SK-N-SH (cell line): ENCODE measurements at regions not wholly inside any gene's neighbourhood (a gene's known extent, or its start where the extent isn't known, plus 50 kb on each side); places are given as distances from the start of the nearest gene placed in this dataset.
"Not testable (repeated sequence)": the region's sequence is repeated elsewhere in the genome, so short reads cannot be mapped to it uniquely, and the experiment has no call there.

Source experiments
- CTCF ChIA-PET: fragments of 300-600, 350-600 bp; formaldehyde crosslinking; extraction: SDS; loops from one replicate; lab custom pipeline; 2021; lab: Yijun Ruan, JAX
- POLR2A ChIA-PET: fragments of 350-600 bp; sonication (Branson Sonifier 250); formaldehyde crosslinking; extraction: SDS; loops from one replicate; lab custom pipeline; 2020; ENCODE audit warnings: antibody characterized with exemption, inconsistent platforms; lab: Yijun Ruan, JAX
- DNase-seq: peaks from one replicate; pipeline ENCODE4 v3.0.0; 2012
- H2AFZ ChIP-seq: fragments of 200-600 bp; sonication (generic); 2 replicates; pipeline ENCODE4 v1.8.1; 2016; ENCODE audit warnings: antibody characterized with exemption, mild to moderate bottlenecking, low read depth
- H3F3A ChIP-seq: fragments of 200-600 bp; sonication (generic); replicated peaks from 2 replicates; pipeline ENCODE3; 2016; ENCODE audit warnings: antibody characterized with exemption, mild to moderate bottlenecking; ENCODE audit not compliant: insufficient read depth
- H3K27ac ChIP-seq, 2 experiments: fragments of 200-500 bp in 1 of 2; fragments of 200-600 bp in 1 of 2; sonication (Bioruptor generic) in 1 of 2; sonication (generic), shearing (Covaris generic) in 1 of 2; 2 replicates each; pipeline versions ENCODE4 v1.5.1 to v1.6.1; 2014 to 2016; ENCODE audit warnings: low read depth in 2 of 2, inconsistent platforms in 1 of 2, low read length in 1 of 2, mild to moderate bottlenecking in 1 of 2, mixed read lengths in 1 of 2
- H3K27me3 ChIP-seq: fragments of 200-600 bp; sonication (generic), shearing (Covaris generic); 2 replicates; pipeline ENCODE4 v1.6.1; 2016; ENCODE audit warnings: mixed run types; ENCODE audit not compliant: insufficient read depth
- H3K36me3 ChIP-seq, 2 experiments: fragments of 200-500 bp in 1 of 2; fragments of 200-600 bp in 1 of 2; sonication (Bioruptor generic) in 1 of 2; sonication (generic) in 1 of 2; replicated peaks in 1 of 2; 2 replicates each; pipeline versions ENCODE3 to v1.5.1; 2014 to 2016; ENCODE audit warnings: low read length in 1 of 2, mild to moderate bottlenecking in 1 of 2; ENCODE audit not compliant: insufficient read depth in 2 of 2, control insufficient read depth in 1 of 2
- H3K4me1 ChIP-seq, 2 experiments: fragments of 200-500 bp in 1 of 2; fragments of 200-600 bp in 1 of 2; sonication (Bioruptor generic) in 1 of 2; sonication (generic), shearing (Covaris generic) in 1 of 2; 2 replicates each; pipeline versions ENCODE4 v1.5.1 to v1.6.1; 2014 to 2016; ENCODE audit warnings: low read depth in 1 of 2, low read length in 1 of 2, mixed run types in 1 of 2; ENCODE audit not compliant: insufficient read depth in 2 of 2, control insufficient read depth in 1 of 2
- H3K4me2 ChIP-seq: fragments of 200-600 bp; sonication (generic), shearing (Covaris generic); 2 replicates; pipeline ENCODE4 v1.6.1; 2017; ENCODE audit warnings: mixed run types
- H3K4me3 ChIP-seq, 2 experiments: fragments of 200-500 bp in 1 of 2; fragments of 200-600 bp in 1 of 2; sonication (Bioruptor generic) in 1 of 2; sonication (generic), shearing (Covaris generic) in 1 of 2; 2 replicates each; pipeline versions ENCODE4 v1.5.1 to v1.8.1; 2014 to 2016; ENCODE audit warnings: low read depth in 2 of 2, inconsistent platforms in 1 of 2, low read length in 1 of 2, mild to moderate bottlenecking in 1 of 2, mixed read lengths in 1 of 2, moderate library complexity in 1 of 2
- H3K79me2 ChIP-seq: fragments of 200-600 bp; sonication (generic); 2 replicates; pipeline ENCODE4 v1.8.1; 2017; ENCODE audit warnings: mild to moderate bottlenecking; ENCODE audit not compliant: insufficient read depth
- H3K9ac ChIP-seq: fragments of 200-600 bp; sonication (generic); 2 replicates; pipeline ENCODE4 v1.6.1; 2017; ENCODE audit warnings: mixed run types
- H3K9me2 ChIP-seq: fragments of 200-600 bp; sonication (generic); 2 replicates; pipeline ENCODE4 v1.6.1; 2017; ENCODE audit warnings: mixed run types
- H3K9me3 ChIP-seq: fragments of 200-600 bp; sonication (generic); 2 replicates; pipeline ENCODE4 v1.6.1; 2017; ENCODE audit warnings: mixed run types, mild to moderate bottlenecking, moderate library complexity
- H4K20me1 ChIP-seq: fragments of 200-600 bp; sonication (generic); 2 replicates; pipeline ENCODE4 v1.6.1; 2017; ENCODE audit warnings: mild to moderate bottlenecking, mixed run types; ENCODE audit not compliant: insufficient read depth
- EZH2phosphoT487 ChIP-seq: fragments of 200-600 bp; sonication (generic); IDR thresholded peaks from 2 replicates; pipeline ENCODE4 v1.6.1; 2017; ENCODE audit warnings: low read depth, mixed run types, mild to moderate bottlenecking, antibody characterized with exemption, moderate library complexity, borderline replicate concordance
- MEF2A ChIP-seq: IDR thresholded peaks from 2 replicates; pipeline ENCODE4 v1.4.0; 2012; ENCODE audit warnings: low read depth, borderline replicate concordance
- MXI1 ChIP-seq: IDR thresholded peaks from 2 replicates; pipeline ENCODE4 v1.6.1; 2012; ENCODE audit warnings: mild to moderate bottlenecking, low read depth, low read length, improper control_type of control experiment
- NFIC ChIP-seq: IDR thresholded peaks from 2 replicates; pipeline ENCODE4 v1.4.0; 2012; ENCODE audit warnings: borderline replicate concordance
- RFX5 ChIP-seq: IDR thresholded peaks from 2 replicates; pipeline ENCODE4 v1.6.1; 2012; ENCODE audit warnings: mild to moderate bottlenecking, improper control_type of control experiment, low read length
- RXRA ChIP-seq: IDR thresholded peaks from 2 replicates; pipeline ENCODE4 v1.4.0; 2012; ENCODE audit warnings: low read depth, mild to moderate bottlenecking, borderline replicate concordance
- SIN3A ChIP-seq: IDR thresholded peaks from 2 replicates; pipeline ENCODE4 v1.6.1; 2012; ENCODE audit warnings: low read depth, mild to moderate bottlenecking, low read length, moderate library complexity, borderline replicate concordance
- TCF12 ChIP-seq: IDR thresholded peaks from 2 replicates; pipeline ENCODE4 v1.4.0; 2012
- TEAD4 ChIP-seq: IDR thresholded peaks from 2 replicates; pipeline ENCODE4 v1.4.0; 2012; ENCODE audit warnings: mild to moderate bottlenecking, borderline replicate concordance; ENCODE audit not compliant: insufficient read depth
- YY1 ChIP-seq: IDR thresholded peaks from 2 replicates; pipeline ENCODE4 v1.4.0; 2012; ENCODE audit warnings: low read depth, mild to moderate bottlenecking
- ZBTB33 ChIP-seq: IDR thresholded peaks from 2 replicates; pipeline ENCODE4 v1.4.0; 2012; ENCODE audit warnings: low read depth, borderline replicate concordance
- WGBS: methylation state at CpG from one replicate; pipeline ENCODE4 v1.1.6; 2017; ENCODE audit warnings: low lambda C conversion rate; 5-methylcytosine and 5-hydroxymethylcytosine counted together
- TF ChIP-seq, protein P1 (sequence below): IDR thresholded peaks from 2 replicates; pipeline ENCODE4; 2012

DNA sequence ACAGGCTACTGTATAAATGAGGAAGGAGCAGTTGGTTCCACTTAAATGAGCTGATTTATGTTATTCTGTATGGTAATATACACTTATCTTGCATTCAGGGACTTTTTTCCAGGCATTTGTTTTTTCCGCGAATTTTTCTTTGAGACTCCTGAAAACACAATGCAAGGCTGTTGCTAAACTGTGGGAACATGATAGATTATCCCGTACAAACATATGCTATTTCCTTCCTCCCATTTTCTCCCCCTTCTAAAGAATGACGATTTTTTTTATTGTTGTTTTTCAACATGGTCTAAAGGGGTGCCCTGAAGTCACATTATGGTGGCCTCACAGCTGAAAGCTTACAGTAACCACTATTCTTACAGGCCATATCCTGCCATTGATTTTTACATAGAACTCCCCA, 523.9 kb upstream of the NRP1 start (continued):
- no peak for TF ChIP-seq MEF2A
- no peak for TF ChIP-seq RXRA
- TF ChIP-seq TCF12, result no peak
- TF ChIP-seq RFX5, result no peak
- TF ChIP-seq TEAD4, result no peak

GRCh38 chr10:33853221-33853620, 518.8 kb upstream of the NRP1 start:
- H3F3A ChIP-seq, H3K9me3 ChIP-seq, H3K79me2 ChIP-seq, H3K36me3 ChIP-seq, H4K20me1 ChIP-seq, H3K27ac ChIP-seq, H3K27me3 ChIP-seq, CTCF ChIA-PET, DNase-seq, H2AFZ ChIP-seq, H3K4me1 ChIP-seq, H3K9ac ChIP-seq, POLR2A ChIA-PET, H3K4me3 ChIP-seq, H3K4me2 ChIP-seq, H3K9me2 ChIP-seq: not testable (repeated sequence)
- WGBS, result 76% methylated on average over 7 of the region's 7 CpGs

- Histone ChIP-seq H3K79me2 (no peaks in the 10 kb centered on the region), H3K4me1 (no peaks in the 10 kb centered on the region), H3K4me3 (no peak overlapping the region), H3K27me3 (no peaks in the 10 kb centered on the region), H3K9me3 (no peaks in the 10 kb centered on the region), H3F3A (no peaks in the 10 kb centered on the region), H3K27ac (no peak overlapping the region), H3K9me2 (no peaks in the 10 kb centered on the region), H4K20me1 (no peaks in the 10 kb centered on the region), H3K9ac (no peak overlapping the region)
- 46% methylated on average over 3 of the region's 3 CpGs for WGBS
- ChIA-PET CTCF (no interaction called here), POLR2A (no interaction called here)
- TF ChIP-seq NFIC (no peak), EZH2phosphoT487 (no peak), ZBTB33 (no peak), SIN3A (no peak), MXI1 (no peak), YY1 (no peak)
- TF ChIP-seq, protein P1, sequence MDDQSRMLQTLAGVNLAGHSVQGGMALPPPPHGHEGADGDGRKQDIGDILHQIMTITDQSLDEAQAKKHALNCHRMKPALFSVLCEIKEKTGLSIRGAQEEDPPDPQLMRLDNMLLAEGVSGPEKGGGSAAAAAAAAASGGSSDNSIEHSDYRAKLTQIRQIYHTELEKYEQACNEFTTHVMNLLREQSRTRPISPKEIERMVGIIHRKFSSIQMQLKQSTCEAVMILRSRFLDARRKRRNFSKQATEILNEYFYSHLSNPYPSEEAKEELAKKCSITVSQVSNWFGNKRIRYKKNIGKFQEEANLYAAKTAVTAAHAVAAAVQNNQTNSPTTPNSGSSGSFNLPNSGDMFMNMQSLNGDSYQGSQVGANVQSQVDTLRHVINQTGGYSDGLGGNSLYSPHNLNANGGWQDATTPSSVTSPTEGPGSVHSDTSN, result no peak
- TF ChIP-seq, all 33 proteins: peak for 0
- no peak for DNase-seq
- Histone ChIP-seq H3K4me2 (no peak overlapping the region), H2AFZ (no peak overlapping the region), H3K36me3 (no peaks in the 10 kb centered on the region)
Measured at GRCh38 chr10:33843379-33843778, 508.9 kb upstream of the NRP1 start.
